Right cardiac atrium (tissue), 5 donors: ENCODE measurements at regions not wholly inside any gene's neighbourhood (a gene's known extent, or its start where the extent isn't known, plus 50 kb on each side); places are given as distances from the start of the nearest gene placed in this dataset.

Experiments used
- ATAC-seq, 2 donors: fragments of 200-7000 bp; cut with Tn5 transposase; one replicate each; pipeline versions ENCODE4 v1.8.0 to v1.9.1; 2020; ENCODE audit warnings: moderate library complexity in 2 of 2, mild to moderate bottlenecking in 1 of 2
- DNase-seq, 3 donors: peaks; one replicate each; pipeline ENCODE4 v3.0.0-alpha.2; 2020
- H3K27ac ChIP-seq: one replicate; pipeline ENCODE4 v1.5.1; 2013; ENCODE audit warnings: mild to moderate bottlenecking, low read length, control low read depth, moderate library complexity
- H3K27me3 ChIP-seq: one replicate; pipeline ENCODE4 v1.6.1; 2013; ENCODE audit not compliant: control insufficient read depth, insufficient read depth
- H3K4me1 ChIP-seq: one replicate; pipeline ENCODE4 v1.6.1; 2013; ENCODE audit warnings: low read length; ENCODE audit not compliant: control insufficient read depth, insufficient read depth
- H3K4me3 ChIP-seq: one replicate; pipeline ENCODE4 v1.5.1; 2013; ENCODE audit warnings: low read length, control low read depth
- H3K9me3 ChIP-seq: one replicate; pipeline ENCODE4 v1.6.1; 2013; ENCODE audit warnings: low read length; ENCODE audit not compliant: control insufficient read depth
- WGBS: extraction: QIAGEN DNeasy Blood & Tissue Kit; methylation state at CpG from one replicate; pipeline ENCODE4 v1.1.7; 2013; 5-methylcytosine and 5-hydroxymethylcytosine counted together
- intact Hi-C, 4 donors: fragments of 100-400 bp; cut with DNase I; formaldehyde crosslinking; loops; one replicate each; pipeline versions ENCODE4 v1.11.0 to v1.14.0; 2022 to 2023
- donor health status: healthy with polysubstance abuse.
- donor health status: DM: no; HTN: yes; CAD: no.
- donor health status: DM: no; HTN: no; CAD: no.
- donor health status: DM: no; HTN: yes; CAD: no; lungs with severe emphysema.
- donor health status: DM: yes; HTN: yes; CAD: no.

DNA sequence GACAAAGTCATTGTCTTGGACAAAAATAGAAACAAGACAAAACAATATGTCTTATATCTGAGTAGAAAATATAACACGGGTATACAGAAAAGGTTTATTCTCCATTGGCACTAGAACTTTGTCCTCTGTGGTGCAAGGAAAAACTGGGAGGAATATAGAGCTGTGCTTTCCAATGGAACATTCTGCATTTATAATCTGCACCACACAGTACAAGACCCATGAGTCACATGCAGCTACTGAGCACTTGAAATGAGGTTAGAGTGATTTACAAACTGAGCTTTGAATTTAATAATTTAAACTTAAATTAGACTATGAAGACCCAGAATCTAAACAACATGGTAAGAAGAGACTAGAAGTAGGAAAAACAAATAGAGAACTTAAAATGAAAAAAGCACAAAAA, 86.1 kb downstream of the RAP2A start:
- intact Hi-C loops, result no loop called here
- H3K27me3 ChIP-seq, result no peaks in the 10 kb centered on the region
- H3K27ac ChIP-seq, result no peak overlapping the region
- no peaks in the 10 kb centered on the region for H3K4me1 ChIP-seq
- WGBS, result 76% methylated on average over 1 of the region's 1 CpG
- H3K4me3 ChIP-seq, result no peak overlapping the region
- H3K9me3 ChIP-seq, result no peaks in the 10 kb centered on the region
- ATAC-seq, result no peak
- no peak for DNase-seq

GRCh38 chr13:97520866-97521265, 86.9 kb downstream of the RAP2A start:
- no peak overlapping the region for H3K4me3 ChIP-seq
- H3K27ac ChIP-seq, result no peak overlapping the region
- DNase-seq (no peak), ATAC-seq (no peak)
- no peaks in the 10 kb centered on the region for H3K9me3 ChIP-seq
- H3K27me3 ChIP-seq, result no peaks in the 10 kb centered on the region
- WGBS, result 78% methylated on average over 2 of the region's 2 CpGs
- intact Hi-C loops, result no loop called here
- no peaks in the 10 kb centered on the region for H3K4me1 ChIP-seq

DNA sequence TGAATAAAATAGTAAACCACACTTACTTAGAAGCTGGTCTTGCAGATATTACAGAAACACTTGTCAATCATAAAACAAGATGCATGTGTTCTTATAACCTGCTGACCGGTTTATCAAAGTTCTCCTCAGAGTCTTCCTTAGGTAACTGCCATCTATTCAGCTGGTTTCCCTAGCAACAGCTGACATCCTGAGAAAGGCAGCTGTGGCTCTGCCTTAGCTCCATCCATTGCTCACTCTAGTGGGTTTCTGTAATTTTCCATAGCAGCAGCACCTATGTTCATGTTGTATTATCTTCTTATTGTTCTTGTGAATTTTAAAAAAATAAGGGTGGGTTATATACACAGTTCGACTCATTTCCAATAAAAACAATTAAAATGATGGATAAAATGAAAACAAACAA, 87.8 kb downstream of the RAP2A start:
- intact Hi-C loops, result no loop called here
- DNase-seq (no peak), ATAC-seq (no peak)
- H3K9me3 ChIP-seq, result no peaks in the 10 kb centered on the region
- no peaks in the 10 kb centered on the region for H3K4me1 ChIP-seq
- WGBS, result 84% methylated on average over 2 of the region's 2 CpGs
- H3K4me3 ChIP-seq, result no peak overlapping the region
- no peaks in the 10 kb centered on the region for H3K27me3 ChIP-seq
- no peak overlapping the region for H3K27ac ChIP-seq

- Histone ChIP-seq H3K27me3 (no peaks in the 10 kb centered on the region), H3K4me3 (no peak overlapping the region), H3K4me1 (no peaks in the 10 kb centered on the region), H3K9me3 (no peaks in the 10 kb centered on the region), H3K27ac (no peak overlapping the region)
- WGBS, result 90% methylated on average over 2 of the region's 2 CpGs
- DNase-seq (no peak), ATAC-seq (no peak)
- intact Hi-C loops, result no loop called here
Observed at GRCh38 chr13:97522243-97522642, 88.3 kb downstream of the RAP2A start.

- Histone ChIP-seq H3K27me3 (no peaks in the 10 kb centered on the region), H3K4me1 (no peaks in the 10 kb centered on the region), H3K4me3 (no peak overlapping the region), H3K27ac (no peak overlapping the region), H3K9me3 (no peaks in the 10 kb centered on the region)
- DNase-seq, result no peak
- intact Hi-C loops, result no loop called here
- ATAC-seq, result no peak
- 95% methylated on average over 2 of the region's 2 CpGs for WGBS
Observed at GRCh38 chr13:97526556-97526955, 92.6 kb downstream of the RAP2A start.

- Histone ChIP-seq H3K9me3 (no peaks in the 10 kb centered on the region), H3K27ac (no peak overlapping the region), H3K4me3 (no peak overlapping the region), H3K4me1 (no peaks in the 10 kb centered on the region), H3K27me3 (no peaks in the 10 kb centered on the region)
- ATAC-seq (no peak), DNase-seq (no peak)
- intact Hi-C loops, result no loop called here
- 91% methylated on average over 1 of the region's 1 CpG for WGBS
Observed at GRCh38 chr13:97528518-97528917, 94.5 kb downstream of the RAP2A start.

DNA sequence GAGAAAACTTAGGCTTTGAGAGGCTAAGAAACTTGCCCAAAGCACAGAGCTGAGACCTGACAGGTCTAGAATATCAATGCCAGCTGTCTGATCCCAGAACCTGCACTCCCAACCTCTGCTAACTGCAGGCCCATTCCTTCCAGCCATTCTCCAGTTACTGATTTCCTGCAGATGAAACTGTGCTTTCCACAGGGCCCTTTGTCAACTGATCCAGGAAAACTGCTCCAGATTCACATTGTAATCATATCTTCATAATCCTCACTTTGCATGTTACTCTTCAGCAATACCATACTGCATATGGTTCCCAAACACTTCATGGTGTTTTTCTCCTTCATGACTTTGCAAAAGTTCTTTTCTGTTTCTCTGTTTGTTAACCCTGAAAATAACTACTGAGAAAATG, 100.6 kb downstream of the RAP2A start:
- intact Hi-C loops, result no loop called here
- no peaks in the 10 kb centered on the region for H3K9me3 ChIP-seq
- no peak overlapping the region for H3K27ac ChIP-seq
- no peak for ATAC-seq
- no peaks in the 10 kb centered on the region for H3K4me1 ChIP-seq
- no peaks in the 10 kb centered on the region for H3K27me3 ChIP-seq
- H3K4me3 ChIP-seq, result no peak overlapping the region
- no peak for DNase-seq

DNA sequence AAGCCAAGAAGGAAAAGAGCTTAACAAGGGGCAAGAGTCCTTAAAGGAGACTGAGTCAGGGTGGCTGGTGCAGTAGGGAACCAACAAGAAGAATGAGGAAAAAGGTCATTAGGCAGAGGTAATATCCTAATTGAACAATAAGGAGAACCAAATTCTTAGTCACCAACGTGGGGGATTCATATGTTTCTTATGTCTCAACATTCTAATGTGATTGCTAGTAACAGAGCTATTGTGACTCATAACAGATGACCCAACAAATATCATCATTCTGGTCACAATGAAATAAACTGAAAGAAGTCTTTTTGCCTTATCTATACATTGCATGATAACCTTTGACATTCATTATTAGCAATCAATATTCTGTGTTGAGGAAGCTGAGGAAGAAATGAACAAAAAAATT, 101.6 kb downstream of the RAP2A start:
- WGBS, result 80% methylated on average over 1 of the region's 1 CpG
- H3K4me3 ChIP-seq, result no peak overlapping the region
- H3K27ac ChIP-seq, result no peak overlapping the region
- no peaks in the 10 kb centered on the region for H3K9me3 ChIP-seq
- no peak for ATAC-seq
- intact Hi-C loops, result no loop called here
- DNase-seq, result no peak
- H3K27me3 ChIP-seq, result no peaks in the 10 kb centered on the region
- H3K4me1 ChIP-seq, result no peaks in the 10 kb centered on the region

DNA sequence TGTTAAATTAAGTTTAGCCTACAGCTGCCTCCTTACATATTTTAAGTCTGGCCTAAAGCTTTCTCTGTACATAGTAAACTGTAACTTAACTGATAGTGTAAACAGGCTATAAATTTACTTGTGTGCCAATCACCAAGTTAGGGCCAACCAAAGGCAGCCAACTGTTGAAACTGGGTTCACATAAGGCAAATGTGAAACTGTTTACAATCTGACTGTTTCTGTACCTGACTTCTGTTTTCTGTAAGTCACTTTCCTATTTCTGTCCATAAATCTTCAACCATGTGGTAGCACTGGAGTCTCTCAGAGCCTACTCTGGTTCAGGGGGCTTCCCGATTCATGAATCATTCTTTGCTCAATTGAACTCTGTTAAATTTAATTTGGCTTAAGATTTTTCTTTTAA, 103.1 kb downstream of the RAP2A start:
- WGBS, result 92% methylated on average over 1 of the region's 1 CpG
- intact Hi-C loops, result no loop called here

DNA sequence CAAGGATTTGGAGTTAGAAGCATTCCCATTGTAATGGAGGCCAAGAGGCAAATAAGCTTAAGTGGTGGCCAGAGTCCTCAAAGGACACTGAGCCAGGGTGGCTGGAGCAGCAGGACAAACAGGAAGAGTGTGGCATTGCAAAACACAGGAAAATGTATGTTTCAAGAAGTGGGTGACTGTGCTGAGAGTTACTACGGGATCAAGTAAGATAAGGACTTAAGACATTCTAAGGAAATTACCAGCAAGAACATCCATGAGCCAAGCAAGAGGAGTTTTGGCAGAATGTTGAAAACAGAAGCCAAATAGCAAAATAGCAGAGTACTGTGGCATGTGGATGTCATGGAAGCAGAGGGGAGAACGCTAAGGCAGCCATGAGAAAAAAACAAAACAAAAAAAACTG, 104.2 kb downstream of the RAP2A start:
- DNase-seq, result no peak
- Histone ChIP-seq H3K27ac (no peak overlapping the region), H3K27me3 (no peaks in the 10 kb centered on the region), H3K4me1 (no peaks in the 10 kb centered on the region), H3K9me3 (no peaks in the 10 kb centered on the region), H3K4me3 (no peak overlapping the region)
- 51% methylated on average over 2 of the region's 2 CpGs for WGBS
- intact Hi-C loops, result no loop called here
- ATAC-seq, result peak in 1 of 2 donors; percentile 43

More for the DNA sequence above, 103.1 kb downstream of the RAP2A start:
- Histone ChIP-seq H3K4me3 (no peak overlapping the region), H3K27me3 (no peaks in the 10 kb centered on the region), H3K27ac (no peak overlapping the region), H3K4me1 (no peaks in the 10 kb centered on the region), H3K9me3 (no peaks in the 10 kb centered on the region)
- no peak for ATAC-seq
- DNase-seq, result no peak

GRCh38 chr13:97539651-97540610, 106.0 kb downstream of the RAP2A start:
- Histone ChIP-seq H3K27ac (no peak overlapping the region), H3K4me3 (no peak overlapping the region), H3K27me3 (no peaks in the 10 kb centered on the region), H3K9me3 (no peaks in the 10 kb centered on the region), H3K4me1 (no peaks in the 10 kb centered on the region)
- intact Hi-C loops, result no loop called here
- DNase-seq (no peak), ATAC-seq (no peak)
- WGBS, result 36% methylated on average over 4 of the region's 4 CpGs

GRCh38 chr13:97540696-97541095, 106.7 kb downstream of the RAP2A start:
- H3K27me3 ChIP-seq, result no peaks in the 10 kb centered on the region
- no peak overlapping the region for H3K4me3 ChIP-seq
- WGBS, result 36% methylated on average over 6 of the region's 6 CpGs
- intact Hi-C loops, result no loop called here
- no peak overlapping the region for H3K27ac ChIP-seq
- H3K4me1 ChIP-seq, result no peaks in the 10 kb centered on the region
- DNase-seq (no peak), ATAC-seq (no peak)
- no peaks in the 10 kb centered on the region for H3K9me3 ChIP-seq
